ENCODE measurements at regions not wholly inside any gene's neighbourhood (a gene's known extent, or its start where the extent isn't known, plus 50 kb on each side); places are given as distances from the start of the nearest gene placed in this dataset.

DNA sequence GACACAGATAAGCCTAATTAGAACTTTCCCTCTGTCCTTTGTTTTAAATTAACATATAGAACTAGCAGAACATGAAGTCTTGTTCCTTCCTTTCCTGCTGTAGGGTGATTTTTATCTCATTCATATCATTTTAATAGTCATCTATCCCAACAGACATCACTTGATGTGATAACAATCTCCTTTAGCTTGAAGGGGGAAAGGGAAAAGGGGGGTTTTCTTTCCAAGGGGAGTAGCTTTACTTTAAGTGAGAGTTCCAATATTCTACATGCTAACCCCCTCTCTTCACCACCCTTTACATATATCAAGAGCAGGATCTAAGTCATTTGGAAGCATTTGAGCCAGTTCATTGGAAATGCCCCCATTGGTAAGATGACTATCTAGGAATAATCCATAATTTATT, 241.9 kb downstream of the HHIPL2 start:
- Histone ChIP-seq H3K4ac (ENCODE audit: low read depth, low read length) (no peak overlapping the region), H3K79me2 (ENCODE audit: control insufficient read depth, insufficient read depth, low read length, poor library complexity) (no peaks in the 10 kb centered on the region), H3K36me3 (ENCODE audit: control insufficient read depth in 1 of 2, insufficient read depth in 2 of 2, low read length in 2 of 2) (no peaks in the 10 kb centered on the region), H2BK12ac (ENCODE audit: low read length) (no peak overlapping the region), H2AFZ (ENCODE audit: insufficient read depth, low read length, poor library complexity) (no peak overlapping the region), H3K27me3 (ENCODE audit: insufficient read depth, low read length) (no peaks in the 10 kb centered on the region), H3K4me3 (ENCODE audit: low read depth, low read length) (no peak overlapping the region), H3K18ac (ENCODE audit: low read length) (no peak overlapping the region), H4K91ac (ENCODE audit: low read depth, low read length) (no peak overlapping the region), H3K4me2 (ENCODE audit: low read length) (no peak overlapping the region), H3K9me3 (ENCODE audit: insufficient read depth, low read depth, low read length) (no peaks in the 10 kb centered on the region), H4K12ac (ENCODE audit: low read depth, low read length) (no peak overlapping the region), H3K79me1 (ENCODE audit: low read length) (no peaks in the 10 kb centered on the region), H2AK5ac (ENCODE audit: low read length) (no peak overlapping the region), H3K9ac (ENCODE audit: low read length) (no peak overlapping the region), H2BK5ac (ENCODE audit: low read depth, low read length, poor library complexity) (no peak overlapping the region), H4K8ac (ENCODE audit: low read depth, low read length) (no peak overlapping the region), H2BK120ac (ENCODE audit: insufficient read depth, low read length, poor library complexity) (no peak overlapping the region), H3K23ac (ENCODE audit: low read length) (no peak overlapping the region), H3K27ac (ENCODE audit: low read depth, low read length) (no peak overlapping the region), H3K14ac (ENCODE audit: low read length) (no peak overlapping the region), H3K4me1 (ENCODE audit: control insufficient read depth in 1 of 2, insufficient read depth in 2 of 2, low read length in 2 of 2) (peaks cover 0 to 2% of the 10 kb centered on the region in 2 experiments)
- DNase-seq, result no peak

- no peak overlapping the region for H2BK12ac ChIP-seq (ENCODE audit: low read length)
- H3K23ac ChIP-seq (ENCODE audit: low read length), result no peak overlapping the region
- H3K27ac ChIP-seq (ENCODE audit: low read depth, low read length), result no peak overlapping the region
- no peak overlapping the region for H3K4ac ChIP-seq (ENCODE audit: low read depth, low read length)
- H3K36me3 ChIP-seq (ENCODE audit: control insufficient read depth in 1 of 2, insufficient read depth in 2 of 2, low read length in 2 of 2), result no peaks in the 10 kb centered on the region
- no peak overlapping the region for H3K18ac ChIP-seq (ENCODE audit: low read length)
- no peak overlapping the region for H3K4me2 ChIP-seq (ENCODE audit: low read length)
- H3K79me2 ChIP-seq (ENCODE audit: control insufficient read depth, insufficient read depth, low read length, poor library complexity), result no peaks in the 10 kb centered on the region
- H3K4me3 ChIP-seq (ENCODE audit: low read depth, low read length), result no peak overlapping the region
- H2BK120ac ChIP-seq (ENCODE audit: insufficient read depth, low read length, poor library complexity), result no peak overlapping the region
- DNase-seq, result no peak
- no peak overlapping the region for H2AFZ ChIP-seq (ENCODE audit: insufficient read depth, low read length, poor library complexity)
- H3K79me1 ChIP-seq (ENCODE audit: low read length), result no peaks in the 10 kb centered on the region
- H2BK5ac ChIP-seq (ENCODE audit: low read depth, low read length, poor library complexity), result no peak overlapping the region
- no peak overlapping the region for H4K12ac ChIP-seq (ENCODE audit: low read depth, low read length)
- peaks cover 0 to 2% of the 10 kb centered on the region in 2 experiments for H3K4me1 ChIP-seq (ENCODE audit: control insufficient read depth in 1 of 2, insufficient read depth in 2 of 2, low read length in 2 of 2)
- no peaks in the 10 kb centered on the region for H3K27me3 ChIP-seq (ENCODE audit: insufficient read depth, low read length)
- H3K14ac ChIP-seq (ENCODE audit: low read length), result no peak overlapping the region
- no peak overlapping the region for H4K8ac ChIP-seq (ENCODE audit: low read depth, low read length)
- no peaks in the 10 kb centered on the region for H3K9me3 ChIP-seq (ENCODE audit: insufficient read depth, low read depth, low read length)
- WGBS (ENCODE audit: extremely low coverage, insufficient coverage, insufficient read length), result no CpG with 5 or more reads among the region's 2 CpGs
- H4K91ac ChIP-seq (ENCODE audit: low read depth, low read length), result no peak overlapping the region
- H2AK5ac ChIP-seq (ENCODE audit: low read length), result no peak overlapping the region
- no peak overlapping the region for H3K9ac ChIP-seq (ENCODE audit: low read length)
These were observed 246.3 kb downstream of the HHIPL2 start for GRCh38 chr1:222301652-222302051.

DNA sequence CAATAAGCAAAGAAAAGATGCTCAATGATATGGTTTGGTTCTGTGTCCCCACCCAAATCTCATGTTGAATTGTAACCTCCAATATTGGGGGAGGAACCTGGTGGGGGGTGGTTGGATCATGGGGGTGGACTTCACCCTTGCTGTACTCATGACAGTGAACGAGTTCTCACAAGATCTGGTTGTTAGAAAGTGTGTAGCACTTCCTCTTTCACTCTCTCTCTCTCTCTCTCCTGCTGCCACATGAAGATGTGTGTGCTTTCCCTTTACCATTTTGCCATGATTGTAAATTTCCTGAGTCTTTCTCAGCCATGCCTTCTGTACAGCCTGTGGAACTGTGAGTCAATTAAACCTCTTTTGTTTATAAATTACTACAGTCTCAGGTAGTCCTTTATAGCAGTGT, 248.4 kb downstream of the HHIPL2 start:
- Histone ChIP-seq H2BK5ac (ENCODE audit: low read depth, low read length, poor library complexity) (no peak overlapping the region), H3K4me1 (ENCODE audit: control insufficient read depth in 1 of 2, insufficient read depth in 2 of 2, low read length in 2 of 2) (no peaks in the 10 kb centered on the region), H3K4me3 (ENCODE audit: low read depth, low read length) (no peak overlapping the region), H3K9me3 (ENCODE audit: insufficient read depth, low read depth, low read length) (no peaks in the 10 kb centered on the region), H3K18ac (ENCODE audit: low read length) (no peak overlapping the region), H3K23ac (ENCODE audit: low read length) (no peak overlapping the region), H2BK120ac (ENCODE audit: insufficient read depth, low read length, poor library complexity) (no peak overlapping the region), H3K9ac (ENCODE audit: low read length) (no peak overlapping the region), H3K79me2 (ENCODE audit: control insufficient read depth, insufficient read depth, low read length, poor library complexity) (no peaks in the 10 kb centered on the region), H3K79me1 (ENCODE audit: low read length) (no peaks in the 10 kb centered on the region), H2AFZ (ENCODE audit: insufficient read depth, low read length, poor library complexity) (no peak overlapping the region), H2AK5ac (ENCODE audit: low read length) (no peak overlapping the region), H3K27ac (ENCODE audit: low read depth, low read length) (no peak overlapping the region), H3K14ac (ENCODE audit: low read length) (no peak overlapping the region), H2BK12ac (ENCODE audit: low read length) (no peak overlapping the region), H3K4me2 (ENCODE audit: low read length) (no peak overlapping the region), H3K36me3 (ENCODE audit: control insufficient read depth in 1 of 2, insufficient read depth in 2 of 2, low read length in 2 of 2) (no peaks in the 10 kb centered on the region), H3K27me3 (ENCODE audit: insufficient read depth, low read length) (no peaks in the 10 kb centered on the region), H4K12ac (ENCODE audit: low read depth, low read length) (no peak overlapping the region), H4K91ac (ENCODE audit: low read depth, low read length) (no peak overlapping the region), H3K4ac (ENCODE audit: low read depth, low read length) (no peak overlapping the region), H4K8ac (ENCODE audit: low read depth, low read length) (no peak overlapping the region)
- WGBS (ENCODE audit: extremely low coverage, insufficient coverage, insufficient read length), result no CpG with 5 or more reads among the region's 1 CpG
- DNase-seq, result no peak

DNA sequence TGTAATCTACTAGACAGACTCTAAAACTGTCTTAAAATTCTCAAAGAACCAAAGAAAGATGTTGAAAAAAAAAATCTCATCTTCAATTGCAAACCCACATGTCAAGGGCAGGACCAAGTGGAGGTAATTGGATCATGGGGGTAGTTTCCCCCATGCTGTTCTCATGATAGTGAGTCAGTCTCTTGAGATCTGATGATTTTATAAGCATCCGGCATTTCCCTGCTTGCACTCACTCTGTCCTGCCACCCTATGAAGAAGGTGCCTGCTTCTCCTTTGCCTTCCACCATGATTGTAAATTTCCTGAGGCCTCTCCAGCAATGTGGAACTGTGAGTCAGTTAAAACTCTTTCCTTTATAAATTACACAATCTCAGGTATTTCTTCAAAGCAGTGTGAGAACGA, 257.0 kb downstream of the HHIPL2 start:
- no peak overlapping the region for H4K8ac ChIP-seq (ENCODE audit: low read depth, low read length)
- no peak overlapping the region for H3K9ac ChIP-seq (ENCODE audit: low read length)
- H3K23ac ChIP-seq (ENCODE audit: low read length), result no peak overlapping the region
- no peak overlapping the region for H2AK5ac ChIP-seq (ENCODE audit: low read length)
- no peaks in the 10 kb centered on the region for H3K9me3 ChIP-seq (ENCODE audit: insufficient read depth, low read depth, low read length)
- H4K91ac ChIP-seq (ENCODE audit: low read depth, low read length), result no peak overlapping the region
- peaks cover 0 to 2% of the 10 kb centered on the region in 2 experiments for H3K4me1 ChIP-seq (ENCODE audit: control insufficient read depth in 1 of 2, insufficient read depth in 2 of 2, low read length in 2 of 2)
- no peak overlapping the region for H4K12ac ChIP-seq (ENCODE audit: low read depth, low read length)
- WGBS (ENCODE audit: extremely low coverage, insufficient coverage, insufficient read length), result no CpG with 5 or more reads among the region's 2 CpGs
- no peak overlapping the region for H3K14ac ChIP-seq (ENCODE audit: low read length)
- H2BK120ac ChIP-seq (ENCODE audit: insufficient read depth, low read length, poor library complexity), result no peak overlapping the region
- H2AFZ ChIP-seq (ENCODE audit: insufficient read depth, low read length, poor library complexity), result no peak overlapping the region
- no peak overlapping the region for H3K27ac ChIP-seq (ENCODE audit: low read depth, low read length)
- H3K4ac ChIP-seq (ENCODE audit: low read depth, low read length), result no peak overlapping the region
- no peak overlapping the region for H2BK12ac ChIP-seq (ENCODE audit: low read length)
- no peak overlapping the region for H3K18ac ChIP-seq (ENCODE audit: low read length)
- no peaks in the 10 kb centered on the region for H3K36me3 ChIP-seq (ENCODE audit: control insufficient read depth in 1 of 2, insufficient read depth in 2 of 2, low read length in 2 of 2)
- no peak overlapping the region for H2BK5ac ChIP-seq (ENCODE audit: low read depth, low read length, poor library complexity)
- H3K79me1 ChIP-seq (ENCODE audit: low read length), result no peaks in the 10 kb centered on the region
- no peaks in the 10 kb centered on the region for H3K79me2 ChIP-seq (ENCODE audit: control insufficient read depth, insufficient read depth, low read length, poor library complexity)
- H3K27me3 ChIP-seq (ENCODE audit: insufficient read depth, low read length), result no peaks in the 10 kb centered on the region
- no peak overlapping the region for H3K4me2 ChIP-seq (ENCODE audit: low read length)
- no peak for DNase-seq
- no peak overlapping the region for H3K4me3 ChIP-seq (ENCODE audit: low read depth, low read length)
